ENCODE measurements at regions not wholly inside any gene's neighbourhood (a gene's known extent, or its start where the extent isn't known, plus 50 kb on each side); places are given as distances from the start of the nearest gene placed in this dataset.
"Not testable (repeated sequence)": the region's sequence is repeated elsewhere in the genome, so short reads cannot be mapped to it uniquely, and the experiment has no call there.

GRCh38 chr22:47615051-47615450, 852.6 kb downstream of the TBC1D22A start:
- ATAC-seq (ENCODE audit: poor library complexity), result no peak
- no peak for DNase-seq
- intact Hi-C loops (cut with DNase I), result no loop called here

GRCh38 chr22:47613606-47614350, 851.3 kb downstream of the TBC1D22A start:
- intact Hi-C loops (cut with DNase I), result no loop called here
- no peak for DNase-seq

GRCh38 chr22:47613181-47613580, 850.7 kb downstream of the TBC1D22A start:
- DNase-seq; intact Hi-C loops (cut with DNase I); ATAC-seq (ENCODE audit: poor library complexity): not testable (repeated sequence)

More at GRCh38 chr22:47613606-47614350, 851.3 kb downstream of the TBC1D22A start:
- no peak for ATAC-seq (ENCODE audit: poor library complexity)

GRCh38 chr22:47612311-47612910, 850.0 kb downstream of the TBC1D22A start:
- ATAC-seq (ENCODE audit: poor library complexity) (no peak), DNase-seq (no peak)
- intact Hi-C loops (cut with DNase I), result no loop called here

- DNase-seq (no peak), ATAC-seq (ENCODE audit: poor library complexity) (no peak)
- intact Hi-C loops (cut with DNase I), result no loop called here
Observed at GRCh38 chr22:47610764-47611163, 848.3 kb downstream of the TBC1D22A start.

- no peak for ATAC-seq (ENCODE audit: poor library complexity)
- no peak for DNase-seq
- intact Hi-C loops (cut with DNase I), result no loop called here
Observed at GRCh38 chr22:47610281-47610680, 847.8 kb downstream of the TBC1D22A start.

- no peak for DNase-seq
- ATAC-seq (ENCODE audit: poor library complexity), result no peak
- intact Hi-C loops (cut with DNase I), result no loop called here
Observed at GRCh38 chr22:47609653-47610052, 847.2 kb downstream of the TBC1D22A start.

GRCh38 chr22:47608421-47608820, 846.0 kb downstream of the TBC1D22A start:
- no peak for DNase-seq
- ATAC-seq (ENCODE audit: poor library complexity), result no peak
- intact Hi-C loops (cut with DNase I), result no loop called here

- no peak for ATAC-seq (ENCODE audit: poor library complexity)
- intact Hi-C loops (cut with DNase I), result no loop called here
- DNase-seq, result no peak
Observed at GRCh38 chr22:47607486-47607885, 845.0 kb downstream of the TBC1D22A start.

GRCh38 chr22:47606426-47606825, 844.0 kb downstream of the TBC1D22A start:
- intact Hi-C loops (cut with DNase I), result no loop called here
- no peak for ATAC-seq (ENCODE audit: poor library complexity)

GRCh38 chr22:47605886-47606285, 843.4 kb downstream of the TBC1D22A start:
- intact Hi-C loops (cut with DNase I), result no loop called here
- ATAC-seq (ENCODE audit: poor library complexity), result no peak
- DNase-seq, result no peak

More at GRCh38 chr22:47606426-47606825, 844.0 kb downstream of the TBC1D22A start:
- no peak for DNase-seq

GRCh38 chr22:47605441-47605840, 843.0 kb downstream of the TBC1D22A start:
- DNase-seq, result no peak
- intact Hi-C loops (cut with DNase I), result no loop called here
- ATAC-seq (ENCODE audit: poor library complexity), result no peak

- DNase-seq (no peak), ATAC-seq (ENCODE audit: poor library complexity) (no peak)
- intact Hi-C loops (cut with DNase I), result no loop called here
Observed at GRCh38 chr22:47604563-47604962, 842.1 kb downstream of the TBC1D22A start.

- intact Hi-C loops (cut with DNase I), result no loop called here
- ATAC-seq (ENCODE audit: poor library complexity) (no peak), DNase-seq (no peak)
Observed at GRCh38 chr22:47602732-47603131, 840.3 kb downstream of the TBC1D22A start.

GRCh38 chr22:47601666-47602065, 839.2 kb downstream of the TBC1D22A start:
- DNase-seq, result no peak
- intact Hi-C loops (cut with DNase I), result no loop called here
- no peak for ATAC-seq (ENCODE audit: poor library complexity)

- no peak for DNase-seq
- no peak for ATAC-seq (ENCODE audit: poor library complexity)
- intact Hi-C loops (cut with DNase I), result no loop called here
Observed at GRCh38 chr22:47600791-47601625, 838.6 kb downstream of the TBC1D22A start.

GRCh38 chr22:47600281-47600680, 837.8 kb downstream of the TBC1D22A start:
- DNase-seq, result no peak
- intact Hi-C loops (cut with DNase I), result no loop called here
- no peak for ATAC-seq (ENCODE audit: poor library complexity)

- intact Hi-C loops (cut with DNase I), result no loop called here
- ATAC-seq (ENCODE audit: poor library complexity) (no peak), DNase-seq (no peak)
Observed at GRCh38 chr22:47599753-47600152, 837.3 kb downstream of the TBC1D22A start.

- ATAC-seq (ENCODE audit: poor library complexity) (no peak), DNase-seq (no peak)
- intact Hi-C loops (cut with DNase I), result no loop called here
Observed at GRCh38 chr22:47598864-47599263, 836.4 kb downstream of the TBC1D22A start.

- DNase-seq (no peak), ATAC-seq (ENCODE audit: poor library complexity) (no peak)
- intact Hi-C loops (cut with DNase I), result no loop called here
Observed at GRCh38 chr22:47597041-47597440, 834.6 kb downstream of the TBC1D22A start.
